ENCODE measurements at regions not wholly inside any gene's neighbourhood (a gene's known extent, or its start where the extent isn't known, plus 50 kb on each side); places are given as distances from the start of the nearest gene placed in this dataset.

GRCh38 chr5:93281980-93282772 lies 298.8 kb downstream of the NR2F1-AS1 start:
- TF ChIP-seq, protein P1, sequence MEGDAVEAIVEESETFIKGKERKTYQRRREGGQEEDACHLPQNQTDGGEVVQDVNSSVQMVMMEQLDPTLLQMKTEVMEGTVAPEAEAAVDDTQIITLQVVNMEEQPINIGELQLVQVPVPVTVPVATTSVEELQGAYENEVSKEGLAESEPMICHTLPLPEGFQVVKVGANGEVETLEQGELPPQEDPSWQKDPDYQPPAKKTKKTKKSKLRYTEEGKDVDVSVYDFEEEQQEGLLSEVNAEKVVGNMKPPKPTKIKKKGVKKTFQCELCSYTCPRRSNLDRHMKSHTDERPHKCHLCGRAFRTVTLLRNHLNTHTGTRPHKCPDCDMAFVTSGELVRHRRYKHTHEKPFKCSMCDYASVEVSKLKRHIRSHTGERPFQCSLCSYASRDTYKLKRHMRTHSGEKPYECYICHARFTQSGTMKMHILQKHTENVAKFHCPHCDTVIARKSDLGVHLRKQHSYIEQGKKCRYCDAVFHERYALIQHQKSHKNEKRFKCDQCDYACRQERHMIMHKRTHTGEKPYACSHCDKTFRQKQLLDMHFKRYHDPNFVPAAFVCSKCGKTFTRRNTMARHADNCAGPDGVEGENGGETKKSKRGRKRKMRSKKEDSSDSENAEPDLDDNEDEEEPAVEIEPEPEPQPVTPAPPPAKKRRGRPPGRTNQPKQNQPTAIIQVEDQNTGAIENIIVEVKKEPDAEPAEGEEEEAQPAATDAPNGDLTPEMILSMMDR (IDR thresholded peaks at IDR 0.05), result no peak
- no peak for TF ChIP-seq POLR2A (IDR thresholded peaks at IDR 0.05)
